Endothelial cell (in vitro differentiated cells): ENCODE measurements at regions not wholly inside any gene's neighbourhood (a gene's known extent, or its start where the extent isn't known, plus 50 kb on each side); places are given as distances from the start of the nearest gene placed in this dataset.

ENCODE experiments used
- DNase-seq: peaks from one replicate; pipeline ENCODE4 v3.0.0; 2021; ENCODE audit warnings: low spot score
- H3K27ac Mint-ChIP-seq: one replicate; pipeline ENCODE4 v1.8.0; 2021; ENCODE audit warnings: mixed read lengths, inconsistent platforms; ENCODE audit not compliant: unreplicated experiment
- H3K27me3 Mint-ChIP-seq: one replicate; pipeline ENCODE4 v1.8.0; 2021; ENCODE audit warnings: mild to moderate bottlenecking, moderate library complexity, mixed read lengths, inconsistent platforms; ENCODE audit not compliant: unreplicated experiment
- H3K36me3 Mint-ChIP-seq: one replicate; pipeline ENCODE4 v1.8.0; 2021; ENCODE audit warnings: mild to moderate bottlenecking, low read depth, mixed read lengths, inconsistent platforms; ENCODE audit not compliant: unreplicated experiment
- H3K4me1 Mint-ChIP-seq: one replicate; pipeline ENCODE4 v1.8.0; 2021; ENCODE audit warnings: mild to moderate bottlenecking, mixed read lengths, inconsistent platforms; ENCODE audit not compliant: unreplicated experiment
- H3K4me3 Mint-ChIP-seq: one replicate; pipeline ENCODE4 v1.8.0; 2021; ENCODE audit warnings: mild to moderate bottlenecking, mixed read lengths, inconsistent platforms; ENCODE audit not compliant: unreplicated experiment
- H3K9me3 Mint-ChIP-seq: one replicate; pipeline ENCODE4 v1.8.0; 2021; ENCODE audit warnings: mixed read lengths, inconsistent platforms; ENCODE audit not compliant: unreplicated experiment
- CTCF ChIP-seq: fragments of 200-600 bp; sonication (generic); IDR thresholded peaks from one replicate; pipeline ENCODE4 v1.5.0; 2021; ENCODE audit warnings: antibody characterized with exemption; ENCODE audit not compliant: unreplicated experiment

GRCh38 chr10:120278069-120278468 is 179.0 kb upstream of the PLPP4 start:
- Mint-ChIP-seq H3K9me3 (no peaks in the 10 kb centered on the region), H3K27me3 (peaks cover 9% of the 10 kb centered on the region), H3K27ac (no peak overlapping the region), H3K36me3 (no peaks in the 10 kb centered on the region), H3K4me1 (no peaks in the 10 kb centered on the region), H3K4me3 (no peak overlapping the region)
- DNase-seq: no peak
- no peak for TF ChIP-seq CTCF

- H3K27me3 Mint-ChIP-seq: peaks cover 9% of the 10 kb centered on the region
- H3K9me3 Mint-ChIP-seq: no peaks in the 10 kb centered on the region
- TF ChIP-seq CTCF: no peak
- H3K36me3 Mint-ChIP-seq: no peaks in the 10 kb centered on the region
- H3K4me1 Mint-ChIP-seq: no peaks in the 10 kb centered on the region
- H3K27ac Mint-ChIP-seq: no peak overlapping the region
- no peak for DNase-seq
- no peak overlapping the region for H3K4me3 Mint-ChIP-seq
Observed at GRCh38 chr10:120279196-120279595, 177.8 kb upstream of the PLPP4 start.

GRCh38 chr10:120282421-120282820 is 174.6 kb upstream of the PLPP4 start:
- H3K27me3 Mint-ChIP-seq: peaks cover 7% of the 10 kb centered on the region
- no peaks in the 10 kb centered on the region for H3K36me3 Mint-ChIP-seq
- H3K4me3 Mint-ChIP-seq: no peak overlapping the region
- DNase-seq: no peak
- H3K9me3 Mint-ChIP-seq: no peaks in the 10 kb centered on the region
- H3K4me1 Mint-ChIP-seq: no peaks in the 10 kb centered on the region
- H3K27ac Mint-ChIP-seq: no peak overlapping the region
- no peak for TF ChIP-seq CTCF

- no peaks in the 10 kb centered on the region for H3K4me1 Mint-ChIP-seq
- no peaks in the 10 kb centered on the region for H3K36me3 Mint-ChIP-seq
- no peak for DNase-seq
- H3K27ac Mint-ChIP-seq: no peak overlapping the region
- no peak for TF ChIP-seq CTCF
- peaks cover 7% of the 10 kb centered on the region for H3K27me3 Mint-ChIP-seq
- H3K4me3 Mint-ChIP-seq: no peak overlapping the region
- H3K9me3 Mint-ChIP-seq: no peaks in the 10 kb centered on the region
Observed at GRCh38 chr10:120282846-120283492, 174.1 kb upstream of the PLPP4 start.

GRCh38 chr10:120285408-120285807 is 171.6 kb upstream of the PLPP4 start:
- TF ChIP-seq CTCF: no peak
- DNase-seq: no peak
- Mint-ChIP-seq H3K4me1 (no peaks in the 10 kb centered on the region), H3K9me3 (no peaks in the 10 kb centered on the region), H3K36me3 (no peaks in the 10 kb centered on the region), H3K4me3 (no peak overlapping the region), H3K27me3 (peaks cover 5% of the 10 kb centered on the region), H3K27ac (no peak overlapping the region)
